ENCODE measurements at regions not wholly inside any gene's neighbourhood (a gene's known extent, or its start where the extent isn't known, plus 50 kb on each side); places are given as distances from the start of the nearest gene placed in this dataset.

DNA sequence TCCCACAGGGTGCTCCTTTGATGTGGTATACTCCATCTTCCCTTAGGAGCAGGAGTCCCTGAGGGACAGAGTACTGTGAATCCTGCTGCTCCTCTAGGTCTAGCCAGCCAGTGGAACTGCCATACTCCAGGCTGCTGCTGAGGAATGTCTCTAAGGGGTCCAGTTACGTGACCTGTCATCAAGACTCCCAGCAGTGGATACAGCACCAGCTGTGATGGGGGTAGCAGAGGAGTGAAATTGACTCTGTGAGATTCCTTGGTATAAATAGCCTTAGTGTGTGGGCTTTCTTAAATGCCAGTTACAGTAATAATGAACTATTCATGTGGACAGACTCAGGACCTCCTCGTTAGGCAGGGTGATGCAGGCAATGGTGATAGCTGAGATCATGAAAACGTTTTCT is 140.4 kb upstream of the LUZP2 start:
- Histone ChIP-seq H3K4me1 (ENCODE audit: control insufficient read depth, insufficient read depth, low read length) (no peaks in the 10 kb centered on the region), H3K36me3 (ENCODE audit: control insufficient read depth, insufficient read depth, low read length) (no peaks in the 10 kb centered on the region), H3K4me3 (ENCODE audit: low read depth, low read length) (no peak overlapping the region), H3K27ac (ENCODE audit: low read depth, low read length) (no peak overlapping the region), H3K9me3 (ENCODE audit: control insufficient read depth, insufficient read depth, low read depth, low read length) (no peaks in the 10 kb centered on the region), H3K27me3 (ENCODE audit: control insufficient read depth, insufficient read depth, low read length) (no peaks in the 10 kb centered on the region), H3K9ac (ENCODE audit: low read length) (no peak overlapping the region)

DNA sequence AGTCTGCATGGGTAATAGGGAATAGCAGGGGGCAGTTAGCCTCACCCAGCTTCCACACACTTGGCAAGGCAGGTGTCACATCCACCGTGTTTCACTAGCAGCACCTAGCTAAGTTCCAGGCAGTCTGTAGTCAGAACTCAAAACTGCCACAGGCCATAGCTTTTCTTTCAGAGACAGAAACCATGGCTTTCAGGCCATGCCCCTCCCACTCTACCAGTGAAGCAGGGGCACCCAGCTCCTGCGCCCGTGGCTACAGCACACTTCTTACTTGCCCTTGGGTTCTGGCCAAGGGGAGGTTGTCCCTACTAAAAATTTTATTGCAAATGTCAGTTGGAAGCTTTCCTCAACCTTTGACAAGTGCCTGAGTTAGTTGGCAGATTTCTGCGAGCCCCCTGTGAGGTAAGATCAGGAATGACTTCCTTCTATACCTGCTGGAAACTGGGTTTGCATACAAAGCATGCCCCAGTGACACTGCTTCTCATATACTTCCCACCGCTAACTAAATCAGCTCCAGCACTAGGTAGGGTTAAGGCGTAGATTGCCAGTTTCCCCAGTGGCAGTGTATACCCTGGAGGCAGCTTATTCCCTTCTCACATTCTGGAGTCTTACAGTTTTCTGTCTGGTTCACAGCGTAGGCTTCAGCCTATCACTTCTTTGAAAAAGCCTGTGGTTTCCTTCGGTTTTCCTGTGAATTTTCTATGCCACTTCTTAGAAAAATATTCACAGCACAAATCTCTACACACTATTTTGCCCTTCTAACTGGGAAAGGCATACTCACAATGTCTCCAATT is 139.0 kb upstream of the LUZP2 start:
- H3K4me1 ChIP-seq (ENCODE audit: control insufficient read depth, insufficient read depth, low read length): no peaks in the 10 kb centered on the region
- H3K27ac ChIP-seq (ENCODE audit: low read depth, low read length): no peak overlapping the region
- H3K4me3 ChIP-seq (ENCODE audit: low read depth, low read length): no peak overlapping the region
- H3K9ac ChIP-seq (ENCODE audit: low read length): no peak overlapping the region
- peaks cover 9% of the 10 kb centered on the region; the same call in 1 of the 2 replicates for H3K9me3 ChIP-seq (ENCODE audit: control insufficient read depth, insufficient read depth, low read depth, low read length)
- no peaks in the 10 kb centered on the region for H3K36me3 ChIP-seq (ENCODE audit: control insufficient read depth, insufficient read depth, low read length)
- H3K27me3 ChIP-seq (ENCODE audit: control insufficient read depth, insufficient read depth, low read length): no peaks in the 10 kb centered on the region

DNA sequence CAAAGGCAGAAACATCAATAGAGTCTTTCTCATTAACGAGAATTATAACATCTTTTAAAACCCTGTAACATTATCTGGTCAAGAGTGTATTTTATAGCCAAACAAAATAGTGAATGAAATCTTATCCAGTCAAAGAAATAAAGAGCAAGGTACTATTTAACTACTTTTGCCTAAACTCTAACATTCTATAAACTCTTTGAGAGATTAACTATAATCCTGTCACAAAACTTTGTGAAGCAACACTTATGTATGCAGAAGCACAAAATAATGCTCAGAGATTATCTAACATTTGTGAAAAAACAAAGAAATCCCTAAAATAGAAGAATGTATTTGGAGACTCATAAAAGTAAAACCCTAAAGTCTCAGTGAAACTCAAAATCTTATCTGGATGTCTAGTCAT is 124.4 kb upstream of the LUZP2 start:
- no peak overlapping the region for H3K27ac ChIP-seq (ENCODE audit: low read depth, low read length)
- H3K9me3 ChIP-seq (ENCODE audit: control insufficient read depth, insufficient read depth, low read depth, low read length): no peaks in the 10 kb centered on the region
- H3K27me3 ChIP-seq (ENCODE audit: control insufficient read depth, insufficient read depth, low read length): no peaks in the 10 kb centered on the region
- peaks cover 6% of the 10 kb centered on the region; the same call in 1 of the 2 replicates for H3K4me1 ChIP-seq (ENCODE audit: control insufficient read depth, insufficient read depth, low read length)
- no peaks in the 10 kb centered on the region for H3K36me3 ChIP-seq (ENCODE audit: control insufficient read depth, insufficient read depth, low read length)
- no peak overlapping the region for H3K9ac ChIP-seq (ENCODE audit: low read length)
- H3K4me3 ChIP-seq (ENCODE audit: low read depth, low read length): no peak overlapping the region

DNA sequence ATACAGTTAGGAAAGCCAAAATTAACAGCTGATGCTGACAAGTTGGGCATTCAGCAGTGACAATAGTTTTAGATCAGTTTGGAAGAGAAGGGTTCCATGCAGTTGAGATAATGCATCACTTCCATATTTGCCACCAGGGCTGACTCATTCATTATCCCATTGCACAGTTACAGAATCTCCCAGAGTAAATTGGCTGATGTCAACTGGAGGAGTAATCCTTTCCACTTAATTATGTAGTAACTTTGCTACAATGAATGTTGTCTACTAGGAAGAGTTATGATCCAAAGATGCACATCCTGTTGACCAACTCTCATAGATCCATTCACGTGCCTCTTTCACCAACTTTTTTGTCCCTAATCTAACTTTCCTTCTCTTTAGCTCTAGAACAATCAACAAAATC is 123.3 kb upstream of the LUZP2 start:
- H3K4me3 ChIP-seq (ENCODE audit: low read depth, low read length): no peak overlapping the region
- H3K27ac ChIP-seq (ENCODE audit: low read depth, low read length): no peak overlapping the region
- H3K9ac ChIP-seq (ENCODE audit: low read length): no peak overlapping the region
- no peaks in the 10 kb centered on the region for H3K36me3 ChIP-seq (ENCODE audit: control insufficient read depth, insufficient read depth, low read length)
- H3K9me3 ChIP-seq (ENCODE audit: control insufficient read depth, insufficient read depth, low read depth, low read length): no peaks in the 10 kb centered on the region
- peaks cover 6% of the 10 kb centered on the region; the same call in 1 of the 2 replicates for H3K4me1 ChIP-seq (ENCODE audit: control insufficient read depth, insufficient read depth, low read length)
- no peaks in the 10 kb centered on the region for H3K27me3 ChIP-seq (ENCODE audit: control insufficient read depth, insufficient read depth, low read length)

DNA sequence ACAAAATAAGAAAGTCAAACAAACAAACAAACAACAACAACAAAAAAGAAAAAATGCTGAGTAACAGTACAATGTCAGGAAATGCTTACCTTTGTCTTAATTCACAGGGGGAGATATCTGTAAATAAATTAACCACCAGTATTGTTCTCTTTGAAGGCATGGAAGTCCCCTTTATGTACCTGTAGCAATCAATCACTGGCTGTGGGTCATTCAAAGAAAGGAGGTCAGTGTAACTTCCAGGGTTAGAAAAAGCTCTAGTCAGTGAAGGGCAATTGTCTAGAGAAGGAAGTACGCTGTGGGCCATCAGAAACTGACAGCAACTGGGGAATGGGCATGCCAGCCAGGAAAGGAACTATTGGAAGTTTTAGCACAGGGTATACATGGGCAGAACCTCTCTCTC is 121.5 kb upstream of the LUZP2 start:
- H3K4me3 ChIP-seq (ENCODE audit: low read depth, low read length): no peak overlapping the region
- no peaks in the 10 kb centered on the region for H3K9me3 ChIP-seq (ENCODE audit: control insufficient read depth, insufficient read depth, low read depth, low read length)
- H3K36me3 ChIP-seq (ENCODE audit: control insufficient read depth, insufficient read depth, low read length): no peaks in the 10 kb centered on the region
- H3K9ac ChIP-seq (ENCODE audit: low read length): no peak overlapping the region
- 0 out of 2 replicates have a peak overlapping the region, but pooled peaks have one; percentile 2 for H3K27ac ChIP-seq (ENCODE audit: low read depth, low read length)
- peaks cover 6% of the 10 kb centered on the region; the same call in 1 of the 2 replicates for H3K4me1 ChIP-seq (ENCODE audit: control insufficient read depth, insufficient read depth, low read length)
- H3K27me3 ChIP-seq (ENCODE audit: control insufficient read depth, insufficient read depth, low read length): no peaks in the 10 kb centered on the region

DNA sequence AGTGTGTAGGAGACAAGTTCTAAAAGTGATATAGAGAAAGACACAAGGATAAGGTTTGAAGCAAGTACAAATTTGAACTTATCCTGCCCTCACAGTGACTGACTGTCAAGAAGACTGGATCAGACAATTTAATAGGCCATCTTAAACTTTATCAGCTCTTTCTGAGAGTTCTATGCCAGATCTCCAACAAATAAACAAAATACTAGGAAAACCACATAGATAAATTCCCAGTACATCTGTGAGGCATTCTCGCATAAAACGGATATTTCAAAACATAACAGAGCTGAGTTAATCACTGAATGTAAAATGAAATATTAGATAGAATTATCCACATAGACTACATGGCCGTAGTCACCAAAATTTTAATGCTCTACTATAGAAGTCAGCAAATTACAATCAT is 120.9 kb upstream of the LUZP2 start:
- Histone ChIP-seq H3K9me3 (ENCODE audit: control insufficient read depth, insufficient read depth, low read depth, low read length) (no peaks in the 10 kb centered on the region), H3K4me1 (ENCODE audit: control insufficient read depth, insufficient read depth, low read length) (peaks cover 6% of the 10 kb centered on the region; the same call in 1 of the 2 replicates), H3K27me3 (ENCODE audit: control insufficient read depth, insufficient read depth, low read length) (no peaks in the 10 kb centered on the region), H3K36me3 (ENCODE audit: control insufficient read depth, insufficient read depth, low read length) (no peaks in the 10 kb centered on the region), H3K27ac (ENCODE audit: low read depth, low read length) (no peak overlapping the region), H3K9ac (ENCODE audit: low read length) (no peak overlapping the region), H3K4me3 (ENCODE audit: low read depth, low read length) (no peak overlapping the region)

DNA sequence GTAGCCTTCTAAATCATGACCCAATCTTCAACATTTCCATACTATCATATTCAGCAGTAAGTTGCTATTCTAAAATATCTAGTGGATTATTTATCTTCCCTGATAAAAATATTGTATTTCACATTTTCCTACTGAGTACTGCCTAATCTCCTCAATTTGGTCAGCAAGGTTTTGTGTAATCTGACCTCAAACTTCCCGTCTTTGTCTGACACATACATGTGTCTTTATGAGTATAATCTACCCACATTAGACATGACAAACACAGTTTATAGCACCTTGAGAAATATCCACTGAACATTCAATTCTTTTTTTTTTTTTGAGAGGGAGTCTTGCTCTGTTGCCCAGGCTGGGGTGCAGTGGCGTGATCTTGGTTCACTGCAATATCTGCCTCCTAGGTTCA is 113.7 kb upstream of the LUZP2 start:
- Histone ChIP-seq H3K9me3 (ENCODE audit: control insufficient read depth, insufficient read depth, low read depth, low read length) (no peaks in the 10 kb centered on the region), H3K36me3 (ENCODE audit: control insufficient read depth, insufficient read depth, low read length) (no peaks in the 10 kb centered on the region), H3K27me3 (ENCODE audit: control insufficient read depth, insufficient read depth, low read length) (no peaks in the 10 kb centered on the region), H3K4me1 (ENCODE audit: control insufficient read depth, insufficient read depth, low read length) (no peaks in the 10 kb centered on the region), H3K27ac (ENCODE audit: low read depth, low read length) (no peak overlapping the region), H3K4me3 (ENCODE audit: low read depth, low read length) (no peak overlapping the region), H3K9ac (ENCODE audit: low read length) (no peak overlapping the region)

DNA sequence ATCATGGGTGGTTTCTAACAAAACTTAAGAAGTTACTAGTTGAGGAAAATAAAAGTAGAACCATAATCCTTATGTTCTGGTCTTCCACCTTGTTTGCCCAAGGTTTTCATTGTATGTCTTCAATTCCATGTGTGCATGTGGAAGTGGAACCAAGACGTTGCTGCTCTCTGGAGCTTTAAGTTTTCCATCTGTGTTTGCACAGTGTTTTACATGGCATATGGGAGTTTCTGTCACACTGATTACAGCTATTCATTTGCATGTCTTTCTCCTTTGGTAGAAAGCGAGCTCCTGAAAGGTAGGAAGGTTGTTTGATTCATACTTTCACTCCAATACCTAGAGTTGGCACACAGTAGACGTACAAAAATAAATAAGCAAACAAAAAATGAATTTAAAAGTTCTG is 112.6 kb upstream of the LUZP2 start:
- no peak overlapping the region for H3K4me3 ChIP-seq (ENCODE audit: low read depth, low read length)
- H3K36me3 ChIP-seq (ENCODE audit: control insufficient read depth, insufficient read depth, low read length): no peaks in the 10 kb centered on the region
- H3K9me3 ChIP-seq (ENCODE audit: control insufficient read depth, insufficient read depth, low read depth, low read length): no peaks in the 10 kb centered on the region
- no peaks in the 10 kb centered on the region for H3K4me1 ChIP-seq (ENCODE audit: control insufficient read depth, insufficient read depth, low read length)
- H3K9ac ChIP-seq (ENCODE audit: low read length): no peak overlapping the region
- H3K27ac ChIP-seq (ENCODE audit: low read depth, low read length): no peak overlapping the region
- H3K27me3 ChIP-seq (ENCODE audit: control insufficient read depth, insufficient read depth, low read length): no peaks in the 10 kb centered on the region

DNA sequence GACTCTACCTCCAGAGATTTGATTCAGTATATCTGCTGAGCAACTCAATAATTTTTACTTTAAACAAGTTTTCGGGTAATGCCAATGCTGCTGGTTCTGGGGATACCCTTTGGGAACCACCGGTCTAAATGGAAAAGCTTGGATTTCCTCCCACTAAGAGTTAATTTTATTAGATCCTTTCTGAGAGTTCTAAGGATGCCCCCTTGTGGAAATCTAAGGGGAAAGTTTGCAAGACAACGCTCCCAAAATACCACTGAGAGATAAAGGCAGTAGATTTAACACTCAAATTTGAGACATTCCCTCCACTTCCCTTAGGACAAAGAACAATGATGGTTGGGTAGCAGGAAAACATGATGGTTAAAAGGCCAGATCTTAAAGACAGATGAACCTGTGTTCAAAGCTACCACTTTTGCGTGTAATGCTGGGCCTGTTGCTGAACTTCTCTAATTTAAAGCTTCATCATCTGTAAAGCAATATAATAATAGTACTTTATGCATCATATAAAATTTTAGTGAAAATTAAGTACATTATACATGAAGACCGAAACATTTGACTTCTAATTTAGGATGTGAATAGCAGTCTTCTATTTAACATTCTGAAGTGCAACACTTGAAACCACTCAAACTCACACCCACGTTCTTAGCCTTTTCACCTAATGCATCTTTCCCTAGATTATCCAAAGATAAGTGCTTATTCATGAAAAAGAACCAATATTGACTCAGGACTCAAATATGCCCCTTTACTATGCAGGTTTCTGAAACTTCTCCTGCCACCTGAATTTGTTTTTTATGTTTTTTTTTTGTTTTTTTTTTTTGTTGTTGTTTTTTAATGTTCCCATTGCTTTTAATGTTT is 110.1 kb upstream of the LUZP2 start:
- H3K9me3 ChIP-seq (ENCODE audit: control insufficient read depth, insufficient read depth, low read depth, low read length): no peaks in the 10 kb centered on the region
- no peaks in the 10 kb centered on the region for H3K36me3 ChIP-seq (ENCODE audit: control insufficient read depth, insufficient read depth, low read length)
- no peaks in the 10 kb centered on the region for H3K4me1 ChIP-seq (ENCODE audit: control insufficient read depth, insufficient read depth, low read length)
- H3K4me3 ChIP-seq (ENCODE audit: low read depth, low read length): no peak overlapping the region
- H3K9ac ChIP-seq (ENCODE audit: low read length): no peak overlapping the region
- H3K27me3 ChIP-seq (ENCODE audit: control insufficient read depth, insufficient read depth, low read length): no peaks in the 10 kb centered on the region
- H3K27ac ChIP-seq (ENCODE audit: low read depth, low read length): no peak overlapping the region

DNA sequence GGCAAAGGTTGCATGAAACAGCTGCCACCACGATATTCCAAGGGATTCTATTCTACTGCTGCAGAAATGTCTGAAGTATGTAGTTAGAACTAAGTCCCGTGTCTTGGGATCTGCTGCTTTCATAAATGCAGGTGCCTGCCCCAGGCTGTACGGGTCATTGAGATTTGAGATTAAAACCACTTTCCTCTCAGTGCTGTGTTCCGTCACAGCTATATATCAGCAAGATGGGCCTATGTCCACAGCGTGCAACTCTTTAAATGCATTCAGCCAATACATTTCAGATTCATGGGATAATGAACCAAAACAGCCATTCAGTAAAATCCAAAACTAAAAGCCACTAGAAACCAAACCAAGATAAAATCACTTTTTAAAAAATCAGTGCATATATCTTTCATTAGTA is 107.3 kb upstream of the LUZP2 start:
- Histone ChIP-seq H3K4me3 (ENCODE audit: low read depth, low read length) (no peak overlapping the region), H3K9me3 (ENCODE audit: control insufficient read depth, insufficient read depth, low read depth, low read length) (no peaks in the 10 kb centered on the region)

DNA sequence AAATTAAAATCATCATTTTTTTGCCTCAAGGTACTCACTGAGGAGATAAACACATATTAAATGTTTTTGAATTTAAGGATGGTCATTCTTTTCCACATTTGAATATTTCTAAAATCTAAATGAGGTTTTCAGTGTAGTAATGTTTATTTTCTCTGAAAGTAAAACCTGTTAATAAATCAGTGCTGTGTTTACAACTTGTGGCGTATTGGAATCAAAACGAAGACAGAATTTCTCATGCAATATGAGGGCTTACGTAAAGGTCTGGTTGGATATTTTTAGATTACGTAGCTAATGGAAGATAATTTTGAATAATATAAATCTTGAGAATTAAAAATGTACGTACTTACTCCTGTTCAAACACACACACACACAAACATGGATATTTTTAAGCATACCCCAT is 106.8 kb upstream of the LUZP2 start:
- H3K27me3 ChIP-seq (ENCODE audit: control insufficient read depth, insufficient read depth, low read length): no peaks in the 10 kb centered on the region
- no peak overlapping the region for H3K9ac ChIP-seq (ENCODE audit: low read length)
- no peaks in the 10 kb centered on the region for H3K9me3 ChIP-seq (ENCODE audit: control insufficient read depth, insufficient read depth, low read depth, low read length)
- H3K36me3 ChIP-seq (ENCODE audit: control insufficient read depth, insufficient read depth, low read length): no peaks in the 10 kb centered on the region
- H3K4me1 ChIP-seq (ENCODE audit: control insufficient read depth, insufficient read depth, low read length): no peaks in the 10 kb centered on the region
- H3K4me3 ChIP-seq (ENCODE audit: low read depth, low read length): no peak overlapping the region
- H3K27ac ChIP-seq (ENCODE audit: low read depth, low read length): no peak overlapping the region

More for the DNA sequence above, 107.3 kb upstream of the LUZP2 start:
- H3K27me3 ChIP-seq (ENCODE audit: control insufficient read depth, insufficient read depth, low read length): no peaks in the 10 kb centered on the region
- no peak overlapping the region for H3K27ac ChIP-seq (ENCODE audit: low read depth, low read length)
- H3K36me3 ChIP-seq (ENCODE audit: control insufficient read depth, insufficient read depth, low read length): no peaks in the 10 kb centered on the region
- no peak overlapping the region for H3K9ac ChIP-seq (ENCODE audit: low read length)
- H3K4me1 ChIP-seq (ENCODE audit: control insufficient read depth, insufficient read depth, low read length): no peaks in the 10 kb centered on the region

Data from HUES6 (cell line).